ENCODE measurements at regions not wholly inside any gene's neighbourhood (a gene's known extent, or its start where the extent isn't known, plus 50 kb on each side); places are given as distances from the start of the nearest gene placed in this dataset.

DNA sequence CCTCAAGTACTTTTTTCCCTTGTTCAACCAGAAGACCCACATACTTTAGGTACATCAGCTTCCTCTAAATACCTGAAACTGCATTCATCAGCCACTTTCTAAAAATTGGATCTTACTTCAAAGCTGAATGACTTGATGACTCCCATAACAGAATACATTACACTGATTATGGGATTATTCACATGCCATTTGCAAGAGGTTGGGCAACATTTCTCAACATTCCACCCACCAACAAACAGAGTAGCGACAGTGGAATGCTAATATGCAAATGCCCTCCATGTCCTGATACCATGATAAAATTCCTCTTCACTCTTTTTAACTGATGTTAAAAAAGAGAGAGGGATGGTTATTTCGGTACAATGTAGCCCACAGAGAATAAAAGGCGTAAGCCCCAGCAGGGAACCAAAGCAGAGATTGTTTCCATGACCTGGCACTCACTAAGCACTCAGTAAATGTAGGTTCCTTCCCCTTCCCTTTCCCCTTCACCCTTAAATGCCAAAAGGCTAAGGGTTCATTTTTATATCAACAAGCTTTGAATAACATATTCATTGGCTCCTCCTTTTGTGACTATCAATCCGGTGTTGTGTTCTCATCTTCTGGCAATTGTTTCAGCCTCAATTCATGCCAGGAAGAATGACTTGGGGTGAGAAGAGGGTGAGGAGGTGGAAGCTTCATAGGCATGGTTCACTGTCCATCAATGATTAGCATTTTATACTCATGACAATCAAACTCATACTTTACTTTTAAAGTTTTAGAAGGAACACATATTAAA, 317.2 kb downstream of the DHX15 start:
- TF ChIP-seq, protein P1, sequence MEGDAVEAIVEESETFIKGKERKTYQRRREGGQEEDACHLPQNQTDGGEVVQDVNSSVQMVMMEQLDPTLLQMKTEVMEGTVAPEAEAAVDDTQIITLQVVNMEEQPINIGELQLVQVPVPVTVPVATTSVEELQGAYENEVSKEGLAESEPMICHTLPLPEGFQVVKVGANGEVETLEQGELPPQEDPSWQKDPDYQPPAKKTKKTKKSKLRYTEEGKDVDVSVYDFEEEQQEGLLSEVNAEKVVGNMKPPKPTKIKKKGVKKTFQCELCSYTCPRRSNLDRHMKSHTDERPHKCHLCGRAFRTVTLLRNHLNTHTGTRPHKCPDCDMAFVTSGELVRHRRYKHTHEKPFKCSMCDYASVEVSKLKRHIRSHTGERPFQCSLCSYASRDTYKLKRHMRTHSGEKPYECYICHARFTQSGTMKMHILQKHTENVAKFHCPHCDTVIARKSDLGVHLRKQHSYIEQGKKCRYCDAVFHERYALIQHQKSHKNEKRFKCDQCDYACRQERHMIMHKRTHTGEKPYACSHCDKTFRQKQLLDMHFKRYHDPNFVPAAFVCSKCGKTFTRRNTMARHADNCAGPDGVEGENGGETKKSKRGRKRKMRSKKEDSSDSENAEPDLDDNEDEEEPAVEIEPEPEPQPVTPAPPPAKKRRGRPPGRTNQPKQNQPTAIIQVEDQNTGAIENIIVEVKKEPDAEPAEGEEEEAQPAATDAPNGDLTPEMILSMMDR (IDR thresholded peaks at IDR 0.05) = no peak
- H3K27ac Mint-ChIP-seq (ENCODE audit: unreplicated experiment) = no peak overlapping the region
- H3K27me3 Mint-ChIP-seq (ENCODE audit: low read depth) = peaks cover 4% of the 10 kb centered on the region
- no peaks in the 10 kb centered on the region for H3K9me3 Mint-ChIP-seq (ENCODE audit: low read depth)
- H3K4me3 Mint-ChIP-seq (ENCODE audit: unreplicated experiment) = no peak overlapping the region
- H3K4me1 Mint-ChIP-seq (ENCODE audit: low read depth) = peaks cover 5% of the 10 kb centered on the region
- no peaks in the 10 kb centered on the region for H3K36me3 Mint-ChIP-seq (ENCODE audit: low read depth)
- DNase-seq (ENCODE audit: low spot score) = no peak

DNA sequence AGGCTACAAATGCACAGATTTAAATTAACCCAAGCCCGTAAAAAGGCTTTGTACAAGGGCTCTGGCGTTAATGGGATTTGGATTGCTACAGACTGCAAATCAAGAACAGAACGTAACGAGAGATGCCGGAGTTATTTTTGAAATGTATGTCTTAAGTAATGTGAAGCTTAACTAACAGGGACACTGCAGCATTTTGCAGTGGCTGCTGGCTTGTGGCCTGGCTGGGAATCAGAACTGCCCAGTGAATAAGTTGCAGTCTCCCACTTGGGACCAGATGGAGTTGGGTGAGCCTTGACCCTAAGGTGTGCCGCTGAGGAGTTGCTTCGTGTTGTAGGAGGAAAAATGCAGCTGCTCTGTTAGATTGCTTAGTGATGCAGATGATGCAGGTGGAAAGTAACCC, 318.4 kb downstream of the DHX15 start:
- Mint-ChIP-seq H3K4me1 (ENCODE audit: low read depth) (peaks cover 9% of the 10 kb centered on the region), H3K36me3 (ENCODE audit: low read depth) (no peaks in the 10 kb centered on the region), H3K9me3 (ENCODE audit: low read depth) (no peaks in the 10 kb centered on the region), H3K4me3 (ENCODE audit: unreplicated experiment) (no peak overlapping the region), H3K27ac (ENCODE audit: unreplicated experiment) (no peak overlapping the region), H3K27me3 (ENCODE audit: low read depth) (peaks cover 7% of the 10 kb centered on the region)
- no peak for DNase-seq (ENCODE audit: low spot score)
- TF ChIP-seq, protein P1 (IDR thresholded peaks at IDR 0.05) = no peak

DNA sequence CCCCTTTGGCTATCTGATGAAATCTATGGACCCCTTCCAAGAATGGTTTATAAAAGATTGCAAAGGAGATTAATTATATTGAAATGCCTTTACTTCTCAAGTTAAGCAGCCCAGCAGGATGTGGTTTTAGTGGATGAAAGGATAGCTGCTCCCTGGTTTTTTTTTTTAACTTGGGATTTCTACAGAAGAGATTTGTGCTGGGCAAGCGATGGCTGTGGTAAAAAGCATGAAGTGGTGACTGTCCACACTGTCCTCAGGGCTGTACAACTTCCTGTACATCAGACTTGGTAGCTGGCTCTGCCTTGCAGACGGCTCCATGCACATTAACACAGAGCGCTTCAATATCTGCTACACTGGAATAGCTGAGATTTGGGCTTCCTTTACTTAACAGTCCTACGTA, 321.7 kb downstream of the DHX15 start:
- H3K27ac Mint-ChIP-seq (ENCODE audit: unreplicated experiment) = no peak overlapping the region

DNA sequence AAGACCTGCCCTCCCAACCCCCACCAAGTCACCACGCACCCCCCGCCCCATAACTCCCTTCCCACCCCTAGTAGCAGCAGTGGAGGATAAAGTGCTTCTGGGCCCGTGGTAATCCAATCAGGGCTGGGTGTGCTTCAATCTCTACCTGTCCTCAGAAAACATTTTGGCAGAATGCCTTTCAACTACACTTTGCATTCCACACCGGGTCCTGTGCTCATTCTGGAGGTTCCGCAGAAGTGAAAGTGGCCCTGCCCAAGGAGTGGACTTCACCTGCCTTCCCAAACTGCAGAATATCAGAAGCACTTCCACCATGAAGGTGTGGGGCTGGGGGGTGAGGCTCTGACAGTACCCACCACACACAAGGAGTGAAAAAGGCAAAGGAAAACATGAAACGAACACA, 322.3 kb downstream of the DHX15 start:
- DNase-seq (ENCODE audit: low spot score) = no peak
- Mint-ChIP-seq H3K27ac (ENCODE audit: unreplicated experiment) (no peak overlapping the region), H3K9me3 (ENCODE audit: low read depth) (no peaks in the 10 kb centered on the region), H3K4me1 (ENCODE audit: low read depth) (peaks cover 10% of the 10 kb centered on the region), H3K4me3 (ENCODE audit: unreplicated experiment) (no peak overlapping the region), H3K36me3 (ENCODE audit: low read depth) (no peaks in the 10 kb centered on the region), H3K27me3 (ENCODE audit: low read depth) (peaks cover 7% of the 10 kb centered on the region)
- TF ChIP-seq, protein P1 (IDR thresholded peaks at IDR 0.05) = no peak

More for the DNA sequence above, 321.7 kb downstream of the DHX15 start:
- Mint-ChIP-seq H3K27me3 (ENCODE audit: low read depth) (peaks cover 7% of the 10 kb centered on the region), H3K9me3 (ENCODE audit: low read depth) (no peaks in the 10 kb centered on the region), H3K4me3 (ENCODE audit: unreplicated experiment) (no peak overlapping the region), H3K36me3 (ENCODE audit: low read depth) (no peaks in the 10 kb centered on the region), H3K4me1 (ENCODE audit: low read depth) (peaks cover 10% of the 10 kb centered on the region)
- TF ChIP-seq, protein P1 (IDR thresholded peaks at IDR 0.05) = no peak
- DNase-seq (ENCODE audit: low spot score) = no peak

DNA sequence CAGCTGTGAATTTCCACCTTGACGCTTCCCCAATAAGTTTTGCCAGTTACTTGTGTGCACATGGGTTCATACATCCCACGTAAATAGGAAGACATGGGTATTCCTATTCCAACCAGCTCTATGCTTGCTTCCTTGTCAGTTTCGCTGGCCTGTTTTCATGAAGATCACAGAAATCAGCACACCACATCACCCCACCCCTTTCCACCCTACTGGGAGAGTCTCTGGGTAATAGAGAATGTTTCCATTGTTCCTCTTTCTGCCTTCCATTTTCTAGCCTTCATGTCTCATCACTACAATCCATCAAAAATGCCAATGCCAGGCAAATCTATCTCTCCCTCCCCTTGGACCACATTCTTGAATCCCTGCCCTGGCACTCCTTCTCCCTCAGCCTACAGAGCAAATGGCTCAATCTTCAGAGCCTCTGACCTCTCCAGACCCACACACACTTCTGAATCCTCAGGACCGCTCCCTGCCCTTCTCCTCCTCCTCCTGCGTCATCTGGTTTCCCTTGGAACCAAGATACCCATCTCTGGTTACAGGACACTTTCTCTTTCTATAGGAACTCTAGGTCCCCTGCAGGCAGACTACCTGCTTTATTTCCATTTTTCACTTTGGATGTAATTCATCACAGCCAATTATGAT, 323.3 kb downstream of the DHX15 start:
- no peak for DNase-seq (ENCODE audit: low spot score)
- Mint-ChIP-seq H3K36me3 (ENCODE audit: low read depth) (no peaks in the 10 kb centered on the region), H3K27me3 (ENCODE audit: low read depth) (peaks cover 7% of the 10 kb centered on the region), H3K4me3 (ENCODE audit: unreplicated experiment) (no peak overlapping the region), H3K4me1 (ENCODE audit: low read depth) (peaks cover 7% of the 10 kb centered on the region), H3K27ac (ENCODE audit: unreplicated experiment) (no peak overlapping the region), H3K9me3 (ENCODE audit: low read depth) (no peaks in the 10 kb centered on the region)
- TF ChIP-seq, protein P1 (IDR thresholded peaks at IDR 0.05) = no peak

All from chondrocyte (in vitro differentiated cells).